CD4-positive, alpha-beta T cell treated with Interleukin-6 for 4 hours (primary cell): ENCODE measurements at regions not wholly inside any gene's neighbourhood (a gene's known extent, or its start where the extent isn't known, plus 50 kb on each side); places are given as distances from the start of the nearest gene placed in this dataset.
A peak's percentile ranks its signal among the peaks of the same experiment; 100 is the strongest.

Source experiments
- DNase-seq: peaks from one replicate; pipeline ENCODE4 v3.0.0-alpha.2; 2020; ENCODE audit warnings: mixed read lengths

GRCh38 chr6:29999416-29999815, 57.1 kb downstream of the HLA-A start:
- DNase-seq: no peak

GRCh38 chr6:30000156-30000791, 57.9 kb downstream of the HLA-A start:
- no peak for DNase-seq

GRCh38 chr6:30002871-30003270, 58.2 kb upstream of the POLR1H start:
- DNase-seq: no peak

- DNase-seq: no peak
Observed at GRCh38 chr6:30005482-30005881, 55.6 kb upstream of the POLR1H start.

- DNase-seq: peak; percentile 48
Observed at GRCh38 chr6:30006170-30007131, 54.6 kb upstream of the POLR1H start.

GRCh38 chr6:30007132-30007764, 53.8 kb upstream of the POLR1H start:
- peak; percentile 50 for DNase-seq

- DNase-seq: no peak
Observed at GRCh38 chr6:30009113-30009512, 52.0 kb upstream of the POLR1H start.
